Esophagus squamous epithelium (tissue), 4 donors: ENCODE measurements at regions not wholly inside any gene's neighbourhood (a gene's known extent, or its start where the extent isn't known, plus 50 kb on each side); places are given as distances from the start of the nearest gene placed in this dataset.

ENCODE experiments used
- CTCF ChIP-seq, 6 experiments: fragments of 450-650 bp in 4 of 6; fragments of 200-600 bp in 2 of 6; sonication (generic) in 2 of 6; IDR thresholded peaks; one replicate each; pipeline ENCODE4 v1.5.1; 2016 to 2019; ENCODE audit warnings: antibody characterized with exemption in 6 of 6, mild to moderate bottlenecking in 4 of 6, moderate library complexity in 4 of 6
- POLR2A ChIP-seq, 4 donors: fragments of 450-650 bp; IDR thresholded peaks; one replicate each; pipeline ENCODE4 v1.6.1; 2017; ENCODE audit warnings: antibody characterized with exemption in 4 of 4, mild to moderate bottlenecking in 4 of 4, moderate library complexity in 3 of 4

GRCh38 chr2:13542642-13543041 is 825.9 kb downstream of the TRIB2 start:
- no peak for TF ChIP-seq CTCF (IDR thresholded peaks at IDR 0.05)
- no peak for TF ChIP-seq POLR2A (IDR thresholded peaks at IDR 0.05)
